Lung (tissue), 11 donors: ENCODE measurements at regions not wholly inside any gene's neighbourhood (a gene's known extent, or its start where the extent isn't known, plus 50 kb on each side); places are given as distances from the start of the nearest gene placed in this dataset.

Source experiments
- ATAC-seq: fragments of 200-7000 bp; cut with Tn5 transposase; one replicate; pipeline ENCODE4 v1.9.1; 2020; ENCODE audit warnings: moderate number of reproducible peaks; ENCODE audit not compliant: insufficient read depth, low FRiP score
- DNase-seq, 3 donors: peaks; one replicate each; pipeline ENCODE4 v3.0.0-alpha.2; 2013 to 2017
- H3K27ac ChIP-seq, 2 donors: one replicate each; pipeline ENCODE4 v1.5.1; 2013; ENCODE audit warnings: mild to moderate bottlenecking in 2 of 2, moderate library complexity in 2 of 2, control low read depth in 1 of 2, inconsistent platforms in 1 of 2, low read depth in 1 of 2, low read length in 1 of 2
- H3K27me3 ChIP-seq, 3 donors: one replicate each; pipeline ENCODE4 v1.5.1; 2013; ENCODE audit warnings: low read length in 2 of 3; ENCODE audit not compliant: control insufficient read depth in 3 of 3, insufficient read depth in 3 of 3
- H3K36me3 ChIP-seq, 4 donors: one replicate each; pipeline ENCODE4 v1.5.1; 2013; ENCODE audit warnings: low read length in 4 of 4, mild to moderate bottlenecking in 1 of 4, moderate library complexity in 1 of 4; ENCODE audit not compliant: control insufficient read depth in 4 of 4, insufficient read depth in 4 of 4
- H3K4me1 ChIP-seq, 5 donors: one replicate each; pipeline ENCODE4 v1.5.1; 2013; ENCODE audit warnings: low read length in 5 of 5, mild to moderate bottlenecking in 2 of 5, moderate library complexity in 1 of 5; ENCODE audit not compliant: control insufficient read depth in 5 of 5, insufficient read depth in 5 of 5
- H3K4me3 ChIP-seq: one replicate; pipeline ENCODE4 v1.5.1; 2013; ENCODE audit warnings: mild to moderate bottlenecking, control low read depth, moderate library complexity
- H3K9ac ChIP-seq, 2 donors: one replicate each; pipeline ENCODE4 v1.5.1; 2013; ENCODE audit warnings: low read length in 2 of 2, control low read depth in 1 of 2; ENCODE audit not compliant: insufficient read depth in 1 of 2
- H3K9me3 ChIP-seq, 4 donors: one replicate each; pipeline ENCODE4 v1.5.1; 2013; ENCODE audit warnings: low read length in 3 of 4, mild to moderate bottlenecking in 1 of 4, moderate library complexity in 1 of 4; ENCODE audit not compliant: control insufficient read depth in 4 of 4, insufficient read depth in 3 of 4
- CTCF ChIP-seq: IDR thresholded peaks from 2 replicates; pipeline ENCODE4 v1.5.1; 2012; ENCODE audit warnings: mild to moderate bottlenecking; ENCODE audit errors: control extremely low read depth, extremely low read depth
- WGBS, 2 donors: extraction: QIAGEN DNeasy Blood & Tissue Kit; methylation state at CpG; one replicate each; pipeline ENCODE4 v1.1.7; 2013; 5-methylcytosine and 5-hydroxymethylcytosine counted together
- donor health status: control.
- donor health status: control.
- donor health status: Bipolar disorder and iron deficiency.
- donor health status: healthy.
- donor health status: DM: yes; HTN: yes; CAD: no.

- no peak for ATAC-seq
- 73 to 83% methylated on average over 5 of the region's 5 CpGs for WGBS, 2 donors
- Histone ChIP-seq H3K36me3 (no peaks in the 10 kb centered on the region), H3K9ac (no peak overlapping the region), H3K27ac (no peak overlapping the region), H3K4me3 (no peak overlapping the region), H3K9me3 (no peaks in the 10 kb centered on the region), H3K4me1 (no peaks in the 10 kb centered on the region), H3K27me3 (no peaks in the 10 kb centered on the region)
- TF ChIP-seq CTCF = no peak
- DNase-seq = no peak
Observed at GRCh38 chr16:26598061-26598460, 468.7 kb upstream of the C16orf82 start.

GRCh38 chr16:26598998-26599784 lies 467.5 kb upstream of the C16orf82 start:
- no peaks in the 10 kb centered on the region for H3K36me3 ChIP-seq
- H3K9ac ChIP-seq = no peak overlapping the region
- no peaks in the 10 kb centered on the region for H3K27me3 ChIP-seq
- DNase-seq = no peak
- H3K27ac ChIP-seq = no peak overlapping the region
- no peak overlapping the region for H3K4me3 ChIP-seq
- no peak for TF ChIP-seq CTCF
- H3K9me3 ChIP-seq = no peaks in the 10 kb centered on the region
- H3K4me1 ChIP-seq = no peaks in the 10 kb centered on the region
- no peak for ATAC-seq
- 74 to 78% methylated on average over 7 of the region's 7 CpGs for WGBS, 2 donors

GRCh38 chr16:26599785-26600104 lies 467.0 kb upstream of the C16orf82 start:
- Histone ChIP-seq H3K4me3 (no peak overlapping the region), H3K9ac (no peak overlapping the region), H3K9me3 (no peaks in the 10 kb centered on the region), H3K27me3 (peaks cover 0 to 1% (median 0%) of the 10 kb centered on the region in 3 donors), H3K36me3 (no peaks in the 10 kb centered on the region), H3K27ac (no peak overlapping the region), H3K4me1 (no peaks in the 10 kb centered on the region)
- DNase-seq (no peak), ATAC-seq (no peak)
- TF ChIP-seq CTCF = no peak
- WGBS, 2 donors = 47 to 60% methylated on average over 2 of the region's 2 CpGs

- Histone ChIP-seq H3K27ac (no peak overlapping the region), H3K4me3 (no peak overlapping the region), H3K36me3 (no peaks in the 10 kb centered on the region), H3K27me3 (peaks cover 0 to 5% (median 0%) of the 10 kb centered on the region in 3 donors), H3K9me3 (no peaks in the 10 kb centered on the region), H3K4me1 (no peaks in the 10 kb centered on the region), H3K9ac (no peak overlapping the region)
- TF ChIP-seq CTCF = no peak
- 24 to 26% methylated on average over 1 of the region's 1 CpG for WGBS, 2 donors
- DNase-seq (no peak), ATAC-seq (no peak)
Observed at GRCh38 chr16:26601335-26601734, 465.4 kb upstream of the C16orf82 start.
